ENCODE measurements at regions not wholly inside any gene's neighbourhood (a gene's known extent, or its start where the extent isn't known, plus 50 kb on each side); places are given as distances from the start of the nearest gene placed in this dataset.
"Not testable (repeated sequence)": the region's sequence is repeated elsewhere in the genome, so short reads cannot be mapped to it uniquely, and the experiment has no call there.

GRCh38 chr12:87107270-87107669 lies 851.1 kb upstream of the MGAT4C start:
- DNase-seq (ENCODE audit: low spot score), result no peak

- DNase-seq (ENCODE audit: low spot score), result no peak
These were observed 839.9 kb upstream of the MGAT4C start for GRCh38 chr12:87096082-87096585.

GRCh38 chr12:87094356-87094755 lies 838.2 kb upstream of the MGAT4C start:
- no peak for DNase-seq (ENCODE audit: low spot score)

- DNase-seq (ENCODE audit: low spot score), result no peak
These were observed 836.2 kb upstream of the MGAT4C start for GRCh38 chr12:87092421-87092820.

- DNase-seq (ENCODE audit: low spot score), result peak; percentile 50
These were observed 830.1 kb upstream of the MGAT4C start for GRCh38 chr12:87086118-87086891.

GRCh38 chr12:87085286-87085685 lies 829.1 kb upstream of the MGAT4C start:
- no peak for DNase-seq (ENCODE audit: low spot score)

- no peak for DNase-seq (ENCODE audit: low spot score)
These were observed 826.6 kb upstream of the MGAT4C start for GRCh38 chr12:87082756-87083155.

GRCh38 chr12:87074781-87075180 lies 818.6 kb upstream of the MGAT4C start:
- no peak for DNase-seq (ENCODE audit: low spot score)

GRCh38 chr12:87066326-87066725 lies 810.1 kb upstream of the MGAT4C start:
- DNase-seq (ENCODE audit: low spot score), result no peak

GRCh38 chr12:87059231-87059630 lies 803.0 kb upstream of the MGAT4C start:
- DNase-seq (ENCODE audit: low spot score), result no peak

- no peak for DNase-seq (ENCODE audit: low spot score)
These were observed 798.0 kb upstream of the MGAT4C start for GRCh38 chr12:87054226-87054625.

- no peak for DNase-seq (ENCODE audit: low spot score)
These were observed 795.4 kb upstream of the MGAT4C start for GRCh38 chr12:87051621-87052020.

- no peak for DNase-seq (ENCODE audit: low spot score)
These were observed 791.5 kb upstream of the MGAT4C start for GRCh38 chr12:87047691-87048090.

GRCh38 chr12:87039536-87039935 lies 783.3 kb upstream of the MGAT4C start:
- DNase-seq (ENCODE audit: low spot score), result no peak

GRCh38 chr12:87038098-87038497 lies 781.9 kb upstream of the MGAT4C start:
- DNase-seq (ENCODE audit: low spot score), result no peak

- no peak for DNase-seq (ENCODE audit: low spot score)
These were observed 769.8 kb upstream of the MGAT4C start for GRCh38 chr12:87025976-87026375.

- DNase-seq (ENCODE audit: low spot score), result no peak
These were observed 765.2 kb upstream of the MGAT4C start for GRCh38 chr12:87021400-87021799.

GRCh38 chr12:87020071-87020470 lies 763.9 kb upstream of the MGAT4C start:
- no peak for DNase-seq (ENCODE audit: low spot score)

GRCh38 chr12:87015352-87015751 lies 759.2 kb upstream of the MGAT4C start:
- no peak for DNase-seq (ENCODE audit: low spot score)

- no peak for DNase-seq (ENCODE audit: low spot score)
These were observed 752.7 kb upstream of the MGAT4C start for GRCh38 chr12:87008785-87009384.

- DNase-seq (ENCODE audit: low spot score), result no peak
These were observed 744.9 kb upstream of the MGAT4C start for GRCh38 chr12:87001102-87001501.

GRCh38 chr12:86985298-86985697 lies 729.1 kb upstream of the MGAT4C start:
- no peak for DNase-seq (ENCODE audit: low spot score)

GRCh38 chr12:86970595-86970994 lies 714.4 kb upstream of the MGAT4C start:
- DNase-seq (ENCODE audit: low spot score), result not testable (repeated sequence)
